ENCODE measurements at regions not wholly inside any gene's neighbourhood (a gene's known extent, or its start where the extent isn't known, plus 50 kb on each side); places are given as distances from the start of the nearest gene placed in this dataset.

DNA sequence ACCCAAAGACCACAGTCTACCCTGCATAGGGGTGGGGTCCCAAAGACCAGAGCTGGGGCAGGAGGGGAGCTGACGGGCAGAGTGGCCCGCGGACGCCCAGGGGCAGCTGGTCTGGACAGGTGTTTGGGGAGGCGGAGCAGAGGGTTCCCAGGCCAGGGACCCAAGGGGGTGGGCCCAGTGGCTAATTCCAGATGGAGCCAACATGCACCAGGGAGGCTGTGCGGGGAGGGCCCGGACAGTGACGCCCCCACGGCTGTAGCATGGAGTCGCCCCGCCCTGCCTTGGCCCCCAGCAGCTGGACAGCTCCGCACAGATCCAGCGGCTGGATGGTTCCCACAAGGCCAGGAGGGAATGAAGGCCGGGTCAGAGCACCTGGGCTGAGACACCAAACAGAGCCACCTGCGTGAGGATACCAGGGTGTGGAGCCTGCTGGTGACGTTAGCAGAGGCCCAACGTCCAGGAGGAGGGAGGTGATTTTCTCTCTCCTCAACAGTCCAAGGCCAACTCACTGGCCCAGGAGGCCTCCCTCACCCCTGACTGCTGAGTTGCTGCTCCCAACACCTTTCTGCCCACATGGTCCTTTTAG, 55.3 kb upstream of the EGFL7 start:
- H3K9ac ChIP-seq (ENCODE audit: low read length in 3 of 3), result no peak overlapping the region
- no peaks in the 10 kb centered on the region for H3K36me3 ChIP-seq (ENCODE audit: control insufficient read depth in 2 of 3, insufficient read depth in 3 of 3, low read length in 3 of 3)
- H3K27me3 ChIP-seq (ENCODE audit: control insufficient read depth, insufficient read depth, low read length), result no peaks in the 10 kb centered on the region
- intact Hi-C loops (cut with DNase I), result no loop called here
- no peak for DNase-seq
- no peaks in the 10 kb centered on the region for H3K9me3 ChIP-seq (ENCODE audit: control insufficient read depth in 2 of 3, insufficient read depth in 1 of 3, low read length in 3 of 3)
- TF ChIP-seq, protein P1, sequence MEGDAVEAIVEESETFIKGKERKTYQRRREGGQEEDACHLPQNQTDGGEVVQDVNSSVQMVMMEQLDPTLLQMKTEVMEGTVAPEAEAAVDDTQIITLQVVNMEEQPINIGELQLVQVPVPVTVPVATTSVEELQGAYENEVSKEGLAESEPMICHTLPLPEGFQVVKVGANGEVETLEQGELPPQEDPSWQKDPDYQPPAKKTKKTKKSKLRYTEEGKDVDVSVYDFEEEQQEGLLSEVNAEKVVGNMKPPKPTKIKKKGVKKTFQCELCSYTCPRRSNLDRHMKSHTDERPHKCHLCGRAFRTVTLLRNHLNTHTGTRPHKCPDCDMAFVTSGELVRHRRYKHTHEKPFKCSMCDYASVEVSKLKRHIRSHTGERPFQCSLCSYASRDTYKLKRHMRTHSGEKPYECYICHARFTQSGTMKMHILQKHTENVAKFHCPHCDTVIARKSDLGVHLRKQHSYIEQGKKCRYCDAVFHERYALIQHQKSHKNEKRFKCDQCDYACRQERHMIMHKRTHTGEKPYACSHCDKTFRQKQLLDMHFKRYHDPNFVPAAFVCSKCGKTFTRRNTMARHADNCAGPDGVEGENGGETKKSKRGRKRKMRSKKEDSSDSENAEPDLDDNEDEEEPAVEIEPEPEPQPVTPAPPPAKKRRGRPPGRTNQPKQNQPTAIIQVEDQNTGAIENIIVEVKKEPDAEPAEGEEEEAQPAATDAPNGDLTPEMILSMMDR (IDR thresholded peaks at IDR 0.05; ENCODE audit: borderline replicate concordance, extremely low read depth, insufficient read depth), result no peak
- H3K4me3 ChIP-seq (ENCODE audit: low read length in 3 of 3), result no peak overlapping the region
- peaks cover 0 to 2% (median 0%) of the 10 kb centered on the region in 3 donors for H3K4me1 ChIP-seq (ENCODE audit: control insufficient read depth in 2 of 3, insufficient read depth in 2 of 3, low read depth in 1 of 3, low read length in 3 of 3)
- no peak for FAIRE-seq
- no peak overlapping the region for H3K27ac ChIP-seq (ENCODE audit: low read depth in 2 of 2, low read length in 2 of 2)

DNA sequence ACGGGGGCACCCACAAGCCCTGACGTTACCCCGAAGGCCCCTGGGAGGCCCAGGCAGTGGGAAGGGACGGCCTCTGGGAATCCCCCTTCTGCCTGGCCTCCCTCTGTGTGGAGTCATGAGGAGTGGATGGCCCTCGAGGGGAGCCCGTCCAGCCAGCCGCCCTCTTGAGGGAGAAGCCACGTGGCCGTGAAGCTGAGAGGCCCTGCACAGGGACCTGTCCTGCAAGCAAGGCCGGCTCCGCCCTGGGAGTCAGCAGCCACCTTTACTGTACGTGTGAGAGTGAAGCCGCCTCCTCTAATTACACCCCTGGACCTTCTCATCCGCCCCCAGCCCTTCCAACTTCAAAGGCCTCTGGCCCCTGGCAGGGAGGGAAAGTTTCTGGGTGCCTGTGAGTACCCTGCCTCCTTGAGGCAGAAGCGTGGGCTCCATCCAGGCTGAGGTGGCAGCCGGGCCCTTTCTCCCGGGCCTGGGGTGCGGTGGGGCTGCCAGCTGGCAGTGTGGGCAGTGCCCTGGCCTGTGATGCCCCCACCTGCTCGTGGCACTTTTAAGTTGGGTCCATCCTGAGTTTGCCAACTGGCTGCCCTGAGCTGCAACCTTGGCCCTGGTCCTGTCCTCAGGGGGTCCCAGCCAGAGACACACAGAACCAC, 55.9 kb upstream of the EGFL7 start:
- Histone ChIP-seq H3K36me3 (ENCODE audit: control insufficient read depth in 2 of 3, insufficient read depth in 3 of 3, low read length in 3 of 3) (no peaks in the 10 kb centered on the region), H3K4me3 (ENCODE audit: low read length in 3 of 3) (no peak overlapping the region), H3K4me1 (ENCODE audit: control insufficient read depth in 2 of 3, insufficient read depth in 2 of 3, low read depth in 1 of 3, low read length in 3 of 3) (peaks cover 0 to 2% (median 0%) of the 10 kb centered on the region in 3 donors), H3K9ac (ENCODE audit: low read length in 3 of 3) (no peak overlapping the region), H3K27me3 (ENCODE audit: control insufficient read depth, insufficient read depth, low read length) (no peaks in the 10 kb centered on the region), H3K9me3 (ENCODE audit: control insufficient read depth in 2 of 3, insufficient read depth in 1 of 3, low read length in 3 of 3) (no peaks in the 10 kb centered on the region), H3K27ac (ENCODE audit: low read depth in 2 of 2, low read length in 2 of 2) (no peak overlapping the region)
- intact Hi-C loops (cut with DNase I), result no loop called here
- TF ChIP-seq, protein P1 (IDR thresholded peaks at IDR 0.05; ENCODE audit: borderline replicate concordance, extremely low read depth, insufficient read depth), result no peak
- DNase-seq, result peak in 1 of 5 donors; percentile 50
- FAIRE-seq, result no peak

DNA sequence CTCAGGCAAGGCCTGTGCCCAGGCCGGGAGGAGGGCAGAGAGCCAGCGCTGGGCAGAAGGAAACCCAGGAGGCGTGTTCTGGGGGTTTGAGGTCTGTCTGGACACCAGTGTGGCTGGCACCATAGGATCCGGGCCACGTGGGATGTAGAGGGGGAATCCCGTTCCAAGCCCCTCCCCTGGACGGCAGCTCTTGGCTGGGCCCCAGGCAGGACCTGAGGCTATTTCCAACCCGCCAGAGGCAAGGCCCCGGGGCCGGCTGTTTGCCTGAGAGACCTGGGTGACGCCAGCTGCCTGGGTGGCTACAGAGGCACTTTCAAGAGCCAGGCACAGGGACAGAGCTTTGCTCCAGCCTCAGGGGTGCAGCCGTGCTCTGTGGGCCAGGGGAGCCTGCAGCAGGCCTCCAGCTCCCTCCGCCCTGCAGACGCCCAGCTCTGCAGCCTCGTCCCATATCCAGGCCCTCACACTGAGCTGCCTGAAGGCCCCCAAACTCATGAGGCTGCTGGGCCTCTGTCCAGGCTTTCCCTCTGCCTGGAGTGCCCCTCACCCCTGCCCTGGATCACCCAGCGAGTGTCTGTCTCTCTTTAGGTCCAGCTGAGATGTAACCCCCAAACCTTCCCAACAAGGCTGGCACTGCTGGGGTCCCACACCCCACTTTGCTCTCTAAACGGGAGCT, 56.6 kb upstream of the EGFL7 start:
- peaks cover 0 to 2% (median 0%) of the 10 kb centered on the region in 3 donors for H3K4me1 ChIP-seq (ENCODE audit: control insufficient read depth in 2 of 3, insufficient read depth in 2 of 3, low read depth in 1 of 3, low read length in 3 of 3)
- FAIRE-seq, result no peak
- no peaks in the 10 kb centered on the region for H3K27me3 ChIP-seq (ENCODE audit: control insufficient read depth, insufficient read depth, low read length)
- no peak overlapping the region for H3K9ac ChIP-seq (ENCODE audit: low read length in 3 of 3)
- intact Hi-C loops (cut with DNase I), result no loop called here
- no peak for DNase-seq
- H3K36me3 ChIP-seq (ENCODE audit: control insufficient read depth in 2 of 3, insufficient read depth in 3 of 3, low read length in 3 of 3), result no peaks in the 10 kb centered on the region
- H3K27ac ChIP-seq (ENCODE audit: low read depth in 2 of 2, low read length in 2 of 2), result no peak overlapping the region
- H3K9me3 ChIP-seq (ENCODE audit: control insufficient read depth in 2 of 3, insufficient read depth in 1 of 3, low read length in 3 of 3), result no peaks in the 10 kb centered on the region
- TF ChIP-seq, protein P1 (IDR thresholded peaks at IDR 0.05; ENCODE audit: borderline replicate concordance, extremely low read depth, insufficient read depth), result no peak
- H3K4me3 ChIP-seq (ENCODE audit: low read length in 3 of 3), result no peak overlapping the region

Data from kidney (tissue), 13 donors.